ENCODE measurements at regions not wholly inside any gene's neighbourhood (a gene's known extent, or its start where the extent isn't known, plus 50 kb on each side); places are given as distances from the start of the nearest gene placed in this dataset.

DNA sequence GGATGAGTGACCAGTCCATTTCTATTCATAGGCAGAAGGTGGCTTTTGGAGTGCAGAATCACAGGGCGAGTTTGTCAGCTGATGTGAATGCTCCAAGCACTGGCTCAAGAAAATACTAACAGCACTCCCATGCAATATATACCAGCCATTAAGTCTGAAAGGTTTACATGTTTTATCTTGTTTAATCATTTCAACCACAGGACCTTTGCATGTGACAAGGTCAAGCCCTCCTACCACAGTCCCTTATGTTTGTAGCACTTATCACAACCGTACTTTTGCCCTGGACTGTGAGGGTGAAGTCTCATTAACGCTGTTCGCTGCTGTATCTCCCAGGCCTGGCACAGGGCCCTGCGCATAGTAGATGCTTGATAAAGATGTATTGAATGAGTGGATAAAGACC lies 99.3 kb upstream of the PMEPA1 start:
- TF ChIP-seq, protein P1, sequence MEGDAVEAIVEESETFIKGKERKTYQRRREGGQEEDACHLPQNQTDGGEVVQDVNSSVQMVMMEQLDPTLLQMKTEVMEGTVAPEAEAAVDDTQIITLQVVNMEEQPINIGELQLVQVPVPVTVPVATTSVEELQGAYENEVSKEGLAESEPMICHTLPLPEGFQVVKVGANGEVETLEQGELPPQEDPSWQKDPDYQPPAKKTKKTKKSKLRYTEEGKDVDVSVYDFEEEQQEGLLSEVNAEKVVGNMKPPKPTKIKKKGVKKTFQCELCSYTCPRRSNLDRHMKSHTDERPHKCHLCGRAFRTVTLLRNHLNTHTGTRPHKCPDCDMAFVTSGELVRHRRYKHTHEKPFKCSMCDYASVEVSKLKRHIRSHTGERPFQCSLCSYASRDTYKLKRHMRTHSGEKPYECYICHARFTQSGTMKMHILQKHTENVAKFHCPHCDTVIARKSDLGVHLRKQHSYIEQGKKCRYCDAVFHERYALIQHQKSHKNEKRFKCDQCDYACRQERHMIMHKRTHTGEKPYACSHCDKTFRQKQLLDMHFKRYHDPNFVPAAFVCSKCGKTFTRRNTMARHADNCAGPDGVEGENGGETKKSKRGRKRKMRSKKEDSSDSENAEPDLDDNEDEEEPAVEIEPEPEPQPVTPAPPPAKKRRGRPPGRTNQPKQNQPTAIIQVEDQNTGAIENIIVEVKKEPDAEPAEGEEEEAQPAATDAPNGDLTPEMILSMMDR (IDR thresholded peaks at IDR 0.05): no peak
- TF ChIP-seq POLR2A (IDR thresholded peaks at IDR 0.05): no peak
